GM21576 (cell line): ENCODE measurements at regions not wholly inside any gene's neighbourhood (a gene's known extent, or its start where the extent isn't known, plus 50 kb on each side); places are given as distances from the start of the nearest gene placed in this dataset.

Source experiments
- ATAC-seq: cut with Tn5 transposase; IDR thresholded peaks from one replicate; pipeline ENCODE4 v1.9.1; 2021; ENCODE audit warnings: mild to moderate bottlenecking, moderate library complexity; ENCODE audit not compliant: unreplicated experiment

- ATAC-seq: no peak
Measured at GRCh38 chr10:28481968-28482367, 51.0 kb upstream of the WAC start.
